Spleen (tissue), 11 donors: ENCODE measurements at regions not wholly inside any gene's neighbourhood (a gene's known extent, or its start where the extent isn't known, plus 50 kb on each side); places are given as distances from the start of the nearest gene placed in this dataset.

ENCODE experiments used
- DNase-seq: peaks from one replicate; pipeline ENCODE4 v3.0.0-alpha.2; 2020
- H3K27ac ChIP-seq, 8 donors: fragments of 200-600 bp; sonication (generic) in 7 of 8; 1 replicate in 4 of 8; 2 replicates in 4 of 8; pipeline versions ENCODE4 v1.5.0 to v1.8.0; 2016 to 2021; ENCODE audit warnings: inconsistent platforms in 4 of 8, mild to moderate bottlenecking in 4 of 8, moderate library complexity in 1 of 8
- H3K27me3 ChIP-seq, 7 donors: fragments of 200-600 bp; sonication (generic) in 6 of 7; replicated peaks in 1 of 7; 1 replicate in 4 of 7; 2 replicates in 3 of 7; pipeline versions ENCODE4 v1.5.0 to v1.8.0; 2016 to 2021; ENCODE audit warnings: inconsistent platforms in 3 of 7, mild to moderate bottlenecking in 1 of 7
- H3K36me3 ChIP-seq, 6 donors: fragments of 200-600 bp; sonication (generic) in 5 of 6; 1 replicate in 4 of 6; 2 replicates in 2 of 6; pipeline versions ENCODE4 v1.5.0 to v1.8.0; 2016 to 2021; ENCODE audit warnings: inconsistent platforms in 2 of 6
- H3K4me1 ChIP-seq, 6 donors: fragments of 200-600 bp; sonication (generic) in 5 of 6; 1 replicate in 3 of 6; 2 replicates in 3 of 6; pipeline versions ENCODE4 v1.5.0 to v1.8.0; 2016 to 2021; ENCODE audit warnings: inconsistent platforms in 3 of 6
- H3K4me3 ChIP-seq, 8 donors: fragments of 200-600 bp; sonication (generic) in 7 of 8; 1 replicate in 4 of 8; 2 replicates in 4 of 8; pipeline versions ENCODE4 v1.5.0 to v1.8.0; 2016 to 2021; ENCODE audit warnings: inconsistent platforms in 4 of 8, mild to moderate bottlenecking in 4 of 8, moderate library complexity in 2 of 8
- H3K9me3 ChIP-seq, 8 donors: fragments of 200-600 bp; sonication (generic) in 7 of 8; 1 replicate in 4 of 8; 2 replicates in 4 of 8; pipeline versions ENCODE4 v1.5.0 to v1.8.0; 2016 to 2021; ENCODE audit warnings: inconsistent platforms in 4 of 8
- POLR2A ChIP-seq, 3 donors: fragments of 450-650 bp; IDR thresholded peaks; one replicate each; pipeline ENCODE4 v1.5.1; 2017; ENCODE audit warnings: antibody characterized with exemption in 3 of 3, mild to moderate bottlenecking in 1 of 3
- POLR2AphosphoS5 ChIP-seq, 3 donors: sonication (generic); formaldehyde crosslinking; IDR thresholded peaks; one replicate each; pipeline ENCODE4 v1.5.1; 2017; ENCODE audit warnings: antibody characterized with exemption in 3 of 3
- WGBS, 5 donors: extraction: QIAGEN DNeasy Blood & Tissue Kit in 3 of 5; methylation state at CpG; one replicate each; pipeline versions ENCODE4 v1.1.5 to v1.1.7; 2013 to 2018; 5-methylcytosine and 5-hydroxymethylcytosine counted together
- intact Hi-C: fragments of 100-400 bp; cut with DNase I; formaldehyde crosslinking; loops from one replicate; pipeline ENCODE4 v1.15.0; 2023; ENCODE audit warnings: low total_unique reads
- TF ChIP-seq, protein P1 (sequence below), 11 experiments: fragments of 200-600 bp in 7 of 11; fragments of 450-650 bp in 4 of 11; sonication (generic) in 4 of 11; IDR thresholded peaks in 8 of 11; conservative IDR thresholded peaks in 3 of 11; 1 replicate in 7 of 11; 2 replicates in 4 of 11; pipeline versions ENCODE4 v1.4.0 to v1.8.0; 2016 to 2021; ENCODE audit warnings: antibody characterized with exemption in 11 of 11, inconsistent platforms in 4 of 11, mild to moderate bottlenecking in 1 of 11
- donor health status: healthy with polysubstance abuse.
- donor health status: DM: no; HTN: no; CAD: no; lungs with moderate emphysema.
- donor health status: DM: no; HTN: no; CAD: no.
- donor health status: Bipolar disorder and iron deficiency.
- donor health status: healthy.
- donor health status: DM: no; HTN: no; CAD: no.
- donor health status: DM: yes; HTN: yes; CAD: no.

DNA sequence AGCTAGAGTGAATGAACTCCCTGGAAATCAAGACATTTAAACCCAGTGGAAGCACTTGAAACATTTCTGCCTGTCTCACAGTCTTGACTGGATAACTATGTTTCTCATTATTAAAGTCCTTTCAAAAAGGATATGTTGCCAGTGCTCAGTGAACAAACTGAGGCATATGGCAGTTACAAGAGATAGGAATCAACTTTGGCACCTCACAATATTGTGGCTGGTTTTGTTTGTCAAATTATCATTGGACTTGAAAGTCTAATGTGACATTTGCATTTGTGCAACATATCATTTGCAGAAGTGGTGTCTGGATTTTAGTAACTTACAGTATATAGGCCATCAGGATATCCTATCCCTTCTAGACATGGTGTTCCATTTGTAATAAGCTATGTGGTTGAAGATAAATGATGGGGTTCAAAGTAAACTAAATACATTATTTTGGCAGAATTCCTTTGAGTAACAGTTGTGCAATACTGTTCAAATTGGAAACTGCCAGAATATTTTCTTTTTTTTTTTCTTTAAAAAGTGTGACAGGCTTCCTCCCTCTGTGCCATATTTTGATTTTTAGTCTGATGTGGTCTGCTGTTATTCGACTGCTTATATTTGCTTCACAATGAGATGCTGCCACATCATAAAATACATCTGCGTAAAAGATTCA is 927.7 kb downstream of the FLRT2 start:
- no peak for DNase-seq
- H3K36me3 ChIP-seq, result no peaks in the 10 kb centered on the region
- H3K27me3 ChIP-seq, result no peaks in the 10 kb centered on the region
- 68 to 90% (median 78%) methylated on average over 2 of the region's 2 CpGs for WGBS, 5 donors
- TF ChIP-seq POLR2A (IDR thresholded peaks at IDR 0.05) (no peak), POLR2AphosphoS5 (IDR thresholded peaks at IDR 0.05) (no peak)
- TF ChIP-seq, protein P1, sequence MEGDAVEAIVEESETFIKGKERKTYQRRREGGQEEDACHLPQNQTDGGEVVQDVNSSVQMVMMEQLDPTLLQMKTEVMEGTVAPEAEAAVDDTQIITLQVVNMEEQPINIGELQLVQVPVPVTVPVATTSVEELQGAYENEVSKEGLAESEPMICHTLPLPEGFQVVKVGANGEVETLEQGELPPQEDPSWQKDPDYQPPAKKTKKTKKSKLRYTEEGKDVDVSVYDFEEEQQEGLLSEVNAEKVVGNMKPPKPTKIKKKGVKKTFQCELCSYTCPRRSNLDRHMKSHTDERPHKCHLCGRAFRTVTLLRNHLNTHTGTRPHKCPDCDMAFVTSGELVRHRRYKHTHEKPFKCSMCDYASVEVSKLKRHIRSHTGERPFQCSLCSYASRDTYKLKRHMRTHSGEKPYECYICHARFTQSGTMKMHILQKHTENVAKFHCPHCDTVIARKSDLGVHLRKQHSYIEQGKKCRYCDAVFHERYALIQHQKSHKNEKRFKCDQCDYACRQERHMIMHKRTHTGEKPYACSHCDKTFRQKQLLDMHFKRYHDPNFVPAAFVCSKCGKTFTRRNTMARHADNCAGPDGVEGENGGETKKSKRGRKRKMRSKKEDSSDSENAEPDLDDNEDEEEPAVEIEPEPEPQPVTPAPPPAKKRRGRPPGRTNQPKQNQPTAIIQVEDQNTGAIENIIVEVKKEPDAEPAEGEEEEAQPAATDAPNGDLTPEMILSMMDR (IDR thresholded peaks at IDR 0.05 in 8 of 11, conservative IDR thresholded peaks at IDR 0.05 in 3 of 11), result no peak
- no peak overlapping the region for H3K27ac ChIP-seq
- H3K9me3 ChIP-seq, result no peaks in the 10 kb centered on the region
- intact Hi-C loops, result no loop called here
- no peaks in the 10 kb centered on the region for H3K4me1 ChIP-seq
- no peak overlapping the region for H3K4me3 ChIP-seq

DNA sequence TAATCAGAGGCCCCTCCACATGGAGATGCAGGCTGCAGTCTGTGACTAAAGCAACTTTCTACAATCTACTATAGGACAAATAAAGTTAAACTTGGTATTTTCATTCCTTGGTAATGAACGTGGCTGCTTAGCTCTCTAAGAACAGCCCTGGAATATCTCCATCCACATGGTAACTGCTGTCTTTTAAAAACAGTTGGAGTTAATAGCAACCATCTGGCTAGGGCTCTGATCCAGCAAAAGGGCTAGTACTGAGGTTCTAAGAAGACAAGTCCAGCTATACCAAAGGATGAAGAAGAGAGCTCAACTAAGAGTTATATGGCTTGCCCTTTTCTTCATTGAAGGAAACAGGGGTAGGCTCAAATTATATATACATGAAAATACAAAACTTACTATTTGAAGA is 920.1 kb downstream of the FLRT2 start:
- Histone ChIP-seq H3K4me3 (no peak overlapping the region), H3K27me3 (no peaks in the 10 kb centered on the region), H3K9me3 (no peaks in the 10 kb centered on the region), H3K4me1 (no peaks in the 10 kb centered on the region), H3K27ac (no peak overlapping the region), H3K36me3 (no peaks in the 10 kb centered on the region)
- 58 to 83% (median 72%) methylated on average over 1 of the region's 1 CpG for WGBS, 5 donors
- intact Hi-C loops, result no loop called here
- no peak for DNase-seq
- TF ChIP-seq POLR2AphosphoS5 (IDR thresholded peaks at IDR 0.05), result no peak

DNA sequence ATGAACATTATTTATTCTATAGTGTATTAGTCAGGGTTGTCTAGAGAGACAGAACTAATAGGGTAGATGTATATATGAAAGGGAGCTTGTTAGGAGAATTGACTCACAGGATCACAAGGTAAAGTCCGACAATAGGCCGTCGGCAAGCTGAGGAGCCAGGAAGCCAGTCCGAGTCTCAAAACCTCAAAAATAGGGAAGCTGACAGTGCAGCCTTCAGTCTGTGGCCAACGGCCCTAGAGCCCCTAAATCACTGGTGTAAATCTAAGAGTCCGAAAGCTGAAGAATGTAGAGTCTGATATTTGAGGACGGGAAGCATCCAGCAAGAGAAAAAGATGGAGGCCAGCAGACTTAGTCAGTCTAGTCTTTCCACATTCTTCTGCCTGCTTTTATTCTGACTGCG is 912.2 kb downstream of the FLRT2 start:
- intact Hi-C loops, result no loop called here
- Histone ChIP-seq H3K27ac (no peak overlapping the region), H3K27me3 (no peaks in the 10 kb centered on the region), H3K9me3 (no peaks in the 10 kb centered on the region), H3K36me3 (no peaks in the 10 kb centered on the region), H3K4me1 (no peaks in the 10 kb centered on the region), H3K4me3 (no peak overlapping the region)
- no peak for DNase-seq
- no peak for TF ChIP-seq POLR2A (IDR thresholded peaks at IDR 0.05)
- no peak for TF ChIP-seq POLR2AphosphoS5 (IDR thresholded peaks at IDR 0.05)
- TF ChIP-seq, protein P1 (IDR thresholded peaks at IDR 0.05 in 8 of 11, conservative IDR thresholded peaks at IDR 0.05 in 3 of 11), result no peak
- 36 to 54% (median 46%) methylated on average over 8 of the region's 8 CpGs for WGBS, 5 donors

- intact Hi-C loops, result no loop called here
- Histone ChIP-seq H3K4me1 (no peaks in the 10 kb centered on the region), H3K9me3 (no peaks in the 10 kb centered on the region), H3K27ac (no peak overlapping the region), H3K4me3 (no peak overlapping the region), H3K27me3 (no peaks in the 10 kb centered on the region), H3K36me3 (no peaks in the 10 kb centered on the region)
- 79 to 88% (median 85%) methylated on average over 7 of the region's 7 CpGs for WGBS, 5 donors
- TF ChIP-seq, protein P1 (IDR thresholded peaks at IDR 0.05 in 8 of 11, conservative IDR thresholded peaks at IDR 0.05 in 3 of 11), result no peak
- no peak for TF ChIP-seq POLR2AphosphoS5 (IDR thresholded peaks at IDR 0.05)
- no peak for TF ChIP-seq POLR2A (IDR thresholded peaks at IDR 0.05)
- no peak for DNase-seq
These were observed 900.9 kb downstream of the FLRT2 start for GRCh38 chr14:86430853-86431252.

DNA sequence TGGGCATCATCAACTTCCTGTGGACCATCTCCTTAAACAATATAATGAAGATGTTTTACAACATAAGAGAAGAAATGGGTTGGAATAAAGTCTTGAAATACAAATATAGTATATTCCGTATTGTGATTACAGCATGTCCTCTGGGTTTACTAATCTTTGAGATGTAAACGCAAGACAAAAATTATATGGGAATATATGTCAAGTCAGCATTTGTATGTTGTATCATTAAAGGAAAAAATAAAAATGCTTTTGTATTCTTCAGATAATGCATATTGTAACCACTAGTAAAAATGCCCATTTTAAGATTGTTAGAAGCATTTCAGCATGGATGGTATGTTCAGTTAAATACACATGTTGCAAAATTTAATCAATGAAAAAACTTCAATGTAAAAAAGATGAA is 893.3 kb downstream of the FLRT2 start:
- intact Hi-C loops, result no loop called here
- 47 to 49% (median 48%) methylated on average over 2 of the region's 2 CpGs for WGBS, 5 donors
- DNase-seq, result no peak

More for the DNA sequence above, 893.3 kb downstream of the FLRT2 start:
- H3K36me3 ChIP-seq, result no peaks in the 10 kb centered on the region
- no peak overlapping the region for H3K4me3 ChIP-seq
- H3K4me1 ChIP-seq, result no peaks in the 10 kb centered on the region
- no peaks in the 10 kb centered on the region for H3K9me3 ChIP-seq
- no peaks in the 10 kb centered on the region for H3K27me3 ChIP-seq
- H3K27ac ChIP-seq, result no peak overlapping the region
- TF ChIP-seq, protein P1 (IDR thresholded peaks at IDR 0.05 in 8 of 11, conservative IDR thresholded peaks at IDR 0.05 in 3 of 11), result no peak
- TF ChIP-seq POLR2A (IDR thresholded peaks at IDR 0.05), result no peak
- no peak for TF ChIP-seq POLR2AphosphoS5 (IDR thresholded peaks at IDR 0.05)
